HG03045 (cell line): ENCODE measurements at regions not wholly inside any gene's neighbourhood (a gene's known extent, or its start where the extent isn't known, plus 50 kb on each side); places are given as distances from the start of the nearest gene placed in this dataset.

Experiments used
- ATAC-seq: cut with Tn5 transposase; IDR thresholded peaks from one replicate; pipeline ENCODE4 v1.9.1; 2021; ENCODE audit warnings: mild to moderate bottlenecking, moderate library complexity; ENCODE audit not compliant: unreplicated experiment

DNA sequence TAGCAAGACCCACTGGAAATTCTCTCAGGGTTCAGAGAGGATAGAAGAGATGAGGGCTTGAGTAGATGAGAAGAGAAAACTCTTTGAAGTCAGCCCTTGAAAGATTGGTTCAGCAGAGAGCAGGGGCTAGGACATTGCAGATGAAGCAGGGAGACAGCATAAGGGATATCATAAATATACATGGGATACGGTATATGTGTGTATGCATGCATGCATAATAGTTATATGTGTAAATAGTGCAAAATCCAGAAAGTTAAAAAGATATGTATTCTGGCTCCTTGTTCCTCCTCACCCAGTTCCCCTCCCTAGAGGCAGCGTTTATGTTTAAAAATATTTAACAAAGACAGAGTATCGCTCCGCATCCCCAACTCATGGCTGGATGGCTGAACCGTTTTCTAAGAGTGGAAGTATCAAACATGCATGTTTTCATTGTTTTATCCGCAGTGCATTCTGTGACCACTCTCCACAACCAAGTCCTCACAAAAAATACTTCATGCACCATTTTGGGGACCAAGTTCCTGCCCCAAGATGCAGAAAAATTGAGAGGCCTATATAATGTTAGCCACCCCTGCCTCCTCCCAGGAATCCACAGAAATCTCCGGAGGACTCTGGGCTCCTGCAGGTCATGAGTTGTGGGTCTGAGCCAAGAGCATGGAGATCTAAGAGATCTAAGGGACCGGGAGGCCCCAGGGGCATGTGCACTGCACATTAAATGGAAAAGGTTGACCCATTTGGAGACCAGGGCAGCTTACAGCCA, 119.5 kb downstream of the MTX3 start:
- ATAC-seq, result no peak

DNA sequence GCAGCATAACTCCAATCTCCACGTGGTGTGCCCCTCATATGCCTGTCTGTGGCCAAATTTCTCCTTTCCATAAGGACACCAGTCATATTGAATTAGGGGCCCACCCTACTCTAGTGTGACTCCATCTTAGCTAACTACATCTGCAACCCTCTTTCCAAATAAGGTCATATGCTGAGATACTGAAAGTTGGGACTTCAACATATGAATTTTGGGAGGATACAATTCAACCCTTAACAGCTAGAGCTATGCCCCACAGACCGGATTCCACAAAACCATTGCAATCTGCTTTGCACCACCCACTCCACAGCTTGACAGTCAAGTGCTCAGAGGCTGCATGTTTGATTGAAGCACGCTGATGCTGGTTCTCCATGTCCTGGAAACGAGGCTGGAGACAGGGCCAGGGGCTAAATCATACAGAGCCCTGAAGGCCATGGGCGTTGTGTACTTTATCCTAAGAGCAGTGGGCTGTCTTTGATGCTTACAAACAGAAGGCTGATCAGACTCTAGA, 122.8 kb downstream of the MTX3 start:
- ATAC-seq, result no peak

DNA sequence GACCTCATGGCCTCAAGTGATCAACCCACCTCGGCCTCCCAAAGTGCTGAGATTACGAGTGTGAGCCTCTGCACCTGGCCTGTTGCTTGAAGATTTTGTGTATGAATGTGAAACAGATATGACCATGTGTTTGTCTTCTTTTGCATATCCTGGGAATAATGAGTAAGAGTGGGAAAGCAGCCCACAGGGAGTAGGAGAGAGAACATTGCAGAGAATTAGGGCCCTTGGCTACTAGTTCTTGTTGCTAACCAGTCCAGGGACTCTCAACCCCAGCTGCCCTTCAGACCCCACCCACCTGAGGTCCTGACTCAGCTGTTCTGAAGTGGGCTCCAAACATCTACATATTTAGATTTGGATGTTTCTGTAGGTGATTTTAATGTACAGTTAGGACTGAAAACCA, 125.5 kb downstream of the MTX3 start:
- no peak for ATAC-seq

DNA sequence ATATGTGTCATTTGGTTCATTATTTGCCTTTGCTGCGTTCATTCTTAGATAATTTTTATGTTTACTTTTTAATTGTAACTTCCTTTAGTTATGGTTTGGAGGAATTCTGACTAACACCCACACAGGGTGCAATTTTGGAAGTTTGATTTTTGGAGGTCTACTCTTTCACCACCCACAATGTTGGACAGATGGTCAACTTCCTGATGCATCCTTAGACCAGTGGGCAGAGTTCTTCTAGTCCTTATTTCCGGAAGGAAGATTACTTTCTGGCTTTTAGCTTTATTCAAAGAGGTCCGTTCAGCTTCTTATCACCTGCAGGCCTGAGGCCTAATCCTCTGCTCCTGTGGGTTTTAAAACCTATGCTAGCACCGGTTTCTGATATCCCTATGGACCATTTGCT, 126.7 kb downstream of the MTX3 start:
- no peak for ATAC-seq

DNA sequence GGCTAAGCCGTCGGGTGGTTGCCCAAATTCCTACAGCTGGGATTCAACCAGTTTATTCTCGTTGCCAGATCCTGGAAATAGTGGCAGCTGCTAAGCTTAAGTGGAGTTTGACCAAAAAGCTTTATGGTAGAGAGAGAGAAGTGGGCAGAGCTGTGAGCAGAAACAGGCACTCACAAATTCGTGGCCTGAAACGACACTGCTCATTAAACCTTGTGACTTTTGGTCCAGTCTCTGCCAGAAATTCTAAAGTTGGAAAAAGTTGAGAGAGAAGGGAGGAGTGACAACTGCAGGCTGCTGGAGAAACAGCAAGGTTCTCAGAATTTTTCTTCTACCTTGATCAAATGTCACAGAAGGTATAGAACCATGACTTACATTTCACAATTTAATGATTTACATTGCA, 131.5 kb downstream of the MTX3 start:
- ATAC-seq, result no peak

DNA sequence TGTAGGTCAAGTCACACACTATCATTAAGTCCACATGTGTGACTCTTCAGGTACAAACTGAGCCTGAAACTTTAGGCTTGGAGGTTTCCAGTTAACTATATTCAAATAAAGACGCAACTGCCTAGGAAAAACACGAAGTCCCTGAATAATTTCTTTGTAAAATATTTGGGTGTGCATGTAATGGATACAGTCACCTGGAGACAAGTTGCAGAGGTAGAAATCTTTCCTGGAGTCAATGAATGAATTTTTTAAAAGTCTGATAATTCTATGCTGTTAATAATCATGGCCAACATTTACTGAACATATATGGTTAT, 132.7 kb downstream of the MTX3 start:
- no peak for ATAC-seq

DNA sequence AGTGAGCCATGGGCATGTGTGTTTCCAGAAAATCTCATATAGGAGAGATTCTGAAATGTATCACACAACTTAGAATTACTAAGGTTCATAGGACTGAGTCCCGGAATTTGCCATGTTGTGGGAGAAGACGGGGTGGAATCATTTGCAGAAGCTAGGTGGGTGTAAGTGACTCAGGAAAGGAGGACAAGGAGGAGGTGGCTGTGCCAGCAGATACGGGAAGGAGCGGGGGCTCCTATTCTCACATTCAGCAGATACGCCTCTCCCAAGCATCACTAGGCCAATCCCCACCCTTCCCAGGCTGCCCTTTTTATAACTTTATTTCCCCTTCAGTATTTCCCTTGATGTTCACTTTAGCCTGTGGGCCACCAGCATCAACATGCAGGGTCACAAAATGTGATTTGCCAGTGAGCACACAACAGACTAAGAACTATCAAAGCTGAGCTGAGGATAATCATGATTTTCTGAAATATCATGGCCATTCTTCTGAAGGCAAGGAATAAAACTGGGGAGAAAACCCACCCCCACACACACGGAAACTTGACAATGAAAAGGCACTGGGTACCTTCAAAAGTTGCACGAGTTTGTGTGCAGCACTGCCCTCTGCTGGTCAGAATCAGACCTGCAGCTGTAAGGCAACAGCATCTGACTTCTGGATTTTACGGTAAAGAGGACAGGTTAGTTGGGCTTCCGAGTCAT, 133.2 kb downstream of the MTX3 start:
- peak; percentile 62 for ATAC-seq

DNA sequence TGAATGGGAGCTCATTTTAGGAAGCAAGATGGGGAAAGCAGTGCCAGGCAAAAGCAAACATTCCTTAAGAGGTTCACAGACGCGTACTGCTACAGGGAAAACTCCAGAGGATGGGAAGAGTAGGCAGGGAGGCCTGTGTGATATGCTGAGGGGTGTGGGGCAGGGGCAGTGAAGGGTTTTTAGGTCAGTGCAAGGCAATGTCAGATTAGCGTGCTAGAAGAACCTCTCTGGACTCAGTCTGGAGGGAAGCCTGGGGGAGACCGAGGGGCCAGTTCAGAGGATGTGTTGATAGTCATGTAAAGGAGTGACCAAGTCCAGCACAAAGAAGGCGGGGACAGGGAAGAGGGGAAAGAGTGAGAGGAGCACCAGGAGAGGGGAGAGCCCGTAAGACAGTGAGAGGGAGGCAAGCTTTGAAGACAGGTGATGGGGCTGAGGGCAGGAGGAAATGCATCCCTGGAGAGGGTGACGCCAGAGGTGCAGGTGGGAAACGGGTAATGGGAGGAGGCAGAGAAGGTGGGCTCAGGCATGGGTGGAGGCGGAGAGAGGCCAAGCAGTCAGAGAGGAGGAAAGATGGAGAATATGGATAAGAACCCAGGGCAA, 134.5 kb downstream of the MTX3 start:
- no peak for ATAC-seq

DNA sequence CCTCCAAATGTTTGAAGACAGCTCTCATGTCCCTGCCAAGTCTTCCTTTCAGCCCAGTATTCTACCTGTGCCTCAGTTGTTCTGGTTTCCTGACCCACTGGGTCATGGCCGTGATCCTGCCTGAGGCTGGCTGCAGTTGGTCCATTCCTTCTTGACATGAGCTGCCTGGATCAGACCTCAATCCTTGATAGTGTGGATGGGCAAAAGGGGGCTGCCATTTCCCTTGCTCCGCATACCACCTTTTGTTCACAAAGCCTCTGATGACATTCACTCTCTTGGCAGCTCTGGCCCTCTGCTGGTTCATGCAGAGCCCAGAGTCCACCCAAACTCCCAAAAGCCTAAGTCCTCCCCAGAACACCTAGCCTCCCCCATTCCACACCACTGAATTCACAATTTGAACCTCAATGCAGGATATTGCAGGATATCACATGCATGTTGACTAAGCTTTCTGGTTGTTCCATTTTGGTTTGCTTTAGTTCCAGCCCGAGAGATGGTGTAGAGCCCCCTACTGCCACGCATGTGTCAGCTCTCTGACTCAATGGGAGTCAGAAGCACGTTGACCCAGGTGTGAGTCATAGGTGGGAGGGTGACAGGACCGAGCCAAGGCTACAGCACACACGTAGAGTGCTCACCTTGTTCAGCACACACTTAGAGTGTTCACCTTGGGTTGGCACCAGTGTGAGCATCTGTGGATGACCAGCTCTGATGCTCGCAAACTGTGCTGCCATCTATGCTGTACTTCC, 137.2 kb downstream of the MTX3 start:
- no peak for ATAC-seq

DNA sequence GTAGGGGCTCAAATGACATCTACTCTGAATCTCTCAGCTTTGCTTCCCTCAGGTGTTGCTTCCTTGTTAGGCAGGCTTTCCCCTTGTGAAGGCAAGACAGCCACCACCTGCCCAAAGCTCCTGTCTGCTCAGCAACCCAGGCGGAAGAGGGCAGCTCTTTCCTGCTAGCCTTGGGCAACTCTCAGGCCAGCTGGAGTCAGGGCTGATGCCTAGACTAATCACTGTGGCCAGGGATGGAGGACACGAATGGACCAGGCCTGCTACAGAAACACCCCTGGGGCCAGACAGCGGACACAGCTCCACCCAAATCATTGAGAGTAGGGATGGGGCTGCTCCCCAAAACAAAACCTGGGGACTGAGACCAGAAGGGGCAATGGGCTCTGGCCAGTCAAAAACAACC, 138.0 kb downstream of the MTX3 start:
- no peak for ATAC-seq

DNA sequence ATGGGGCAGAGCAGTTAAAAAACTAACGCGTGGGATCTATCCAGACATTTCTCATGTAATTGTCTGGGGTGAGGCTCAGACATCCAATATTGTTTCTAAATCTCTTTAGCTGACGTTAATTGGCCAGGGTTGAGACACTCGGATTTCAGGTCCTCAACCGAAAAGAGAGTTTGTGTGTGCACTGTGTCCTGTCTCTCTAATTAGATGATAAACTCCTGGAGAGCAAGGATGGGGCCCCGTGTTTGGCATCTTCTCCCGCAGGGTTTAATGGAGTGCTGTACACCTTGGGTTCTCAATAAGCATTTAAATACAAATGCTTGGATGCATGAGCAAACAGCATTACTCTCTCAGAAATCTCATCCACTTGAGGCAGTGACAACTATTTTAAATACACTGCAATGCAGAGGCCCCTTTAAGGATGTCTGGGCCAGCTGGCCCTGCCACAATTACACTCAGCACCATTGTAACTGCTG, 139.6 kb downstream of the MTX3 start:
- no peak for ATAC-seq

DNA sequence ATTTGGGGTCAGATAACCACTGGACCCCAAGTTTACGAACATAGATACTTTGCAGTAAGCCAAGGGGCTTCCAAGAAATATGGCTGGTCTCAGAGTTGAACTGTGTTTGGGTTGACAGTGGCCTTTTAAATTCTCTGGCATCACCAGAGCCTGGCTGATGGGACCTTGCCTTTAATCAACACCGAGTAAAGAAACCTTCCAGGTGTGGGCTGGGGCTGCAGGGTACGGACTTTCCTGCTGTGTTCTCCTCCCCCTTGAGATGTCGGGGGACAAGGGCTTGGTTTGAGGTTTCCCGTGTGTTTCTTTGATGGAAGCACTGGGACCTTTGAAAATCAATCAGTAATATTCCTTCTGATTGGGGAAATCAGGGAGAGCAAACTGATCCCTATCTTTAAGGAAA, 140.1 kb downstream of the MTX3 start:
- ATAC-seq, result no peak

DNA sequence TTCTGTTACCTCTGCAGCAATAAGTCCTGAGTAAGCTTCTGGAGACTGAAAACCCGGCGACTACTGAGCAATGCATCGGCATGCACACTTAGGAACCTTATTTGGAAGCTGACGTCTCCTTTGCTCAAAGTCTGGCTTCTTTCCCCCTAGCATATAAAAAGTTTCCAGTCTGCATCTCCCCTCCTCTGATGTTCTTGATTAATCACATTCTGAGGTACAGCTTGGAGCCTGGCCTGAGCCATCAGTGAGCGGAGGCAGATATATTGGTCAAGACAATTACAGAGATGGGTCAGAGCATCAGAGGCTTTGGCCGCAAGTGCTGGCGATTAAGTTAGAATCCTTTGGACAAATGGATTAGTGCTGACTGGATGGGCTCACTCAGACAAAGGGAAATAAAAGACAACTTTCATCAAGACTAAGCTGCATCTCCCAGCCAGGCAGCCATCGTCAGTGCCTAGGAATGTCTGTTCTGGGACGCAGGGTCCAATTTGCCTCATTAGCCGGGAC, 140.7 kb downstream of the MTX3 start:
- ATAC-seq, result no peak

DNA sequence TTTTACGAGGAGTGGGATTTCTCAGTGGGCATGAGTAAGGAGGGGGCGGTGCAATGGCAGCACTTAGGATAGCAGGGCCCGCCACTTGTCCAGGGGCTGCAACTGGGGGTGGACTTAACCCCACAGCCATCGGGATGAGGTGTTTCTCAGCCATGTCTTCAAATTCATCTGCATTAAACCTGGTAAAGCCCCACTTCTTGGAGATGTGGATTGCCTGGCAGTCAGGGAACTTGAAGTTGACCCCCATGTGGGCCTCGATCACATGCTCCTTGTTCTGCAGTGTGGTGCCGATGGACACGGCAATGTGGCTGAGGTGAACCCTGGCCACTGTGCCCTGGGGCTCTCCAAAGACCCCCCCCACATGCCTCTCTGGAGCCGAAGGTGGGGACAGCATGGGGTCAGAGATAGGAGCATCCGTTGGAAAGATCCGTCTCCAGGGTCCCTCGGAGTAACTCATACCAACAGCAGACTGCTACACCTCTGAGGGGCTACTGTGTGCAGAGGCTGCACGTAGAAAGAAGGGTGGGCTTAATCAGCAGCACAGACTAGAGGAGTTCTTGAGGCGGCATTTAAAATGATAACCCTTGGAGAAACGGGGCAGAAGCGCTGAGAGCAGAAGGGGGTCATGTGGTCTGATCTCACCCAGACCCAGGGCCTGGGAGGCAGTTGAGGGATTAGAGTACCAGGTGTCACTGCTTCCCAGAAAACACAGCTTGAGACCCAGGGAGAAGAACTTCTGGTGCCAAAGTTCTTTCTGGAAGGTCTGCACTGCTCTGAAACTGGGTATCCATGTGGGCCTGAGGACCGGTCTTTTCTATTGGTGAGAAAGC, 141.4 kb downstream of the MTX3 start:
- ATAC-seq, result no peak
